ENCODE measurements at regions not wholly inside any gene's neighbourhood (a gene's known extent, or its start where the extent isn't known, plus 50 kb on each side); places are given as distances from the start of the nearest gene placed in this dataset.

DNA sequence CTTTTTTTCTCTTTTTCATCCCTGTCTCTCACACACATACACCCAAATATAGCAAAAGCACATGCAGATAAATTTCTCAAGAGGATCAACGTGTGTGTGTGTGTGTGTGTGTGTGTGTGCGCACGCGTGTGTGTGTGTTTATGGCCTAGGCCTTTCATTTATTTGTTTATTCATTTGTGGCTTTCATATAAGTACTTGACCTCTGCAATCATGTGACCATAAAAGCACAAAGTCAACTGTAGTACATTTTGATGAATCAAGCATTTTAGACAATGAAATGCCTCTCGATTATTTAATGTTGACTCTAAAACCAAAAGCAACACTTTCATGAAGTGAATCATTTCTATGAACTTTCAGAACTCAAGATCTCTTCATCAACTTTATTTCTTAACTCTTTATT, 194.1 kb upstream of the ADGRL2 start:
- TF ChIP-seq POLR2A (IDR thresholded peaks at IDR 0.05) (no peak), POLR2AphosphoS5 (IDR thresholded peaks at IDR 0.05) (no peak)
- TF ChIP-seq, protein P1, sequence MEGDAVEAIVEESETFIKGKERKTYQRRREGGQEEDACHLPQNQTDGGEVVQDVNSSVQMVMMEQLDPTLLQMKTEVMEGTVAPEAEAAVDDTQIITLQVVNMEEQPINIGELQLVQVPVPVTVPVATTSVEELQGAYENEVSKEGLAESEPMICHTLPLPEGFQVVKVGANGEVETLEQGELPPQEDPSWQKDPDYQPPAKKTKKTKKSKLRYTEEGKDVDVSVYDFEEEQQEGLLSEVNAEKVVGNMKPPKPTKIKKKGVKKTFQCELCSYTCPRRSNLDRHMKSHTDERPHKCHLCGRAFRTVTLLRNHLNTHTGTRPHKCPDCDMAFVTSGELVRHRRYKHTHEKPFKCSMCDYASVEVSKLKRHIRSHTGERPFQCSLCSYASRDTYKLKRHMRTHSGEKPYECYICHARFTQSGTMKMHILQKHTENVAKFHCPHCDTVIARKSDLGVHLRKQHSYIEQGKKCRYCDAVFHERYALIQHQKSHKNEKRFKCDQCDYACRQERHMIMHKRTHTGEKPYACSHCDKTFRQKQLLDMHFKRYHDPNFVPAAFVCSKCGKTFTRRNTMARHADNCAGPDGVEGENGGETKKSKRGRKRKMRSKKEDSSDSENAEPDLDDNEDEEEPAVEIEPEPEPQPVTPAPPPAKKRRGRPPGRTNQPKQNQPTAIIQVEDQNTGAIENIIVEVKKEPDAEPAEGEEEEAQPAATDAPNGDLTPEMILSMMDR (IDR thresholded peaks at IDR 0.05 in 8 of 11, conservative IDR thresholded peaks at IDR 0.05 in 3 of 11), result no peak
- Histone ChIP-seq H3K4me3 (no peak overlapping the region), H3K9me3 (no peaks in the 10 kb centered on the region), H3K27me3 (replicated peaks in 1 of 7) (no peaks in the 10 kb centered on the region), H3K36me3 (no peaks in the 10 kb centered on the region), H3K27ac (no peak overlapping the region), H3K4me1 (no peaks in the 10 kb centered on the region)
- DNase-seq, result no peak
- intact Hi-C loops (cut with DNase I; ENCODE audit: low total_unique reads), result no loop called here
- 75 to 91% (median 83%) methylated on average over 5 of the region's 5 CpGs for WGBS, 5 donors

GRCh38 chr1:81605023-81605422, 195.7 kb upstream of the ADGRL2 start:
- no peaks in the 10 kb centered on the region for H3K9me3 ChIP-seq
- H3K36me3 ChIP-seq, result no peaks in the 10 kb centered on the region
- DNase-seq, result no peak
- intact Hi-C loops (cut with DNase I; ENCODE audit: low total_unique reads), result no loop called here
- H3K27me3 ChIP-seq (replicated peaks in 1 of 7), result no peaks in the 10 kb centered on the region
- no peaks in the 10 kb centered on the region for H3K4me1 ChIP-seq
- TF ChIP-seq POLR2AphosphoS5 (IDR thresholded peaks at IDR 0.05), result no peak
- TF ChIP-seq, protein P1 (IDR thresholded peaks at IDR 0.05 in 8 of 11, conservative IDR thresholded peaks at IDR 0.05 in 3 of 11), result no peak
- no peak for TF ChIP-seq POLR2A (IDR thresholded peaks at IDR 0.05)
- no peak overlapping the region for H3K27ac ChIP-seq
- H3K4me3 ChIP-seq, result no peak overlapping the region

GRCh38 chr1:81600878-81601622, 199.7 kb upstream of the ADGRL2 start:
- H3K4me3 ChIP-seq, result no peak overlapping the region
- no peaks in the 10 kb centered on the region for H3K9me3 ChIP-seq
- 83 to 96% (median 89%) methylated on average over 3 of the region's 3 CpGs for WGBS, 5 donors
- no peak overlapping the region for H3K27ac ChIP-seq
- H3K27me3 ChIP-seq (replicated peaks in 1 of 7), result no peaks in the 10 kb centered on the region
- no peaks in the 10 kb centered on the region for H3K4me1 ChIP-seq
- TF ChIP-seq POLR2A (IDR thresholded peaks at IDR 0.05) (no peak), POLR2AphosphoS5 (IDR thresholded peaks at IDR 0.05) (no peak)
- TF ChIP-seq, protein P1 (IDR thresholded peaks at IDR 0.05 in 8 of 11, conservative IDR thresholded peaks at IDR 0.05 in 3 of 11), result no peak
- no peak for DNase-seq
- intact Hi-C loops (cut with DNase I; ENCODE audit: low total_unique reads), result no loop called here
- no peaks in the 10 kb centered on the region for H3K36me3 ChIP-seq

- no peak for DNase-seq
- H3K9me3 ChIP-seq, result no peaks in the 10 kb centered on the region
- H3K27ac ChIP-seq, result no peak overlapping the region
- intact Hi-C loops (cut with DNase I; ENCODE audit: low total_unique reads), result no loop called here
- TF ChIP-seq POLR2A (IDR thresholded peaks at IDR 0.05) (no peak), POLR2AphosphoS5 (IDR thresholded peaks at IDR 0.05) (no peak)
- TF ChIP-seq, protein P1 (IDR thresholded peaks at IDR 0.05 in 8 of 11, conservative IDR thresholded peaks at IDR 0.05 in 3 of 11), result no peak
- no peaks in the 10 kb centered on the region for H3K4me1 ChIP-seq
- no peak overlapping the region for H3K4me3 ChIP-seq
- WGBS, 5 donors, result 78 to 96% (median 90%) methylated on average over 1 of the region's 1 CpG
- no peaks in the 10 kb centered on the region for H3K27me3 ChIP-seq (replicated peaks in 1 of 7)
- no peaks in the 10 kb centered on the region for H3K36me3 ChIP-seq
These were observed 200.4 kb upstream of the ADGRL2 start for GRCh38 chr1:81600363-81600762.
